Middle frontal gyrus (tissue), 1 donor: ENCODE measurements at regions not wholly inside any gene's neighbourhood (a gene's known extent, or its start where the extent isn't known, plus 50 kb on each side); places are given as distances from the start of the nearest gene placed in this dataset.

ENCODE experiments used
- DNase-seq: peaks from one replicate; pipeline ENCODE4 v3.0.0-alpha.2; 2015; ENCODE audit warnings: low spot score; ENCODE audit errors: extremely low spot score

GRCh38 chr13:80577285-80577684, 236.4 kb upstream of the SPRY2 start:
- no peak for DNase-seq

GRCh38 chr13:80574113-80574850, 233.4 kb upstream of the SPRY2 start:
- DNase-seq, result no peak

- no peak for DNase-seq
Measured at GRCh38 chr13:80572923-80573316, 232.0 kb upstream of the SPRY2 start.

GRCh38 chr13:80572308-80572922, 231.5 kb upstream of the SPRY2 start:
- DNase-seq, result no peak

GRCh38 chr13:80571346-80572307, 230.7 kb upstream of the SPRY2 start:
- no peak for DNase-seq

- no peak for DNase-seq
Measured at GRCh38 chr13:80563439-80563838, 222.5 kb upstream of the SPRY2 start.

- no peak for DNase-seq
Measured at GRCh38 chr13:80562433-80563156, 221.7 kb upstream of the SPRY2 start.

- no peak for DNase-seq
Measured at GRCh38 chr13:80560609-80561008, 219.7 kb upstream of the SPRY2 start.

GRCh38 chr13:80559944-80560343, 219.0 kb upstream of the SPRY2 start:
- DNase-seq, result no peak

- DNase-seq, result no peak
Measured at GRCh38 chr13:80558074-80558473, 217.1 kb upstream of the SPRY2 start.

GRCh38 chr13:80555796-80556678, 215.1 kb upstream of the SPRY2 start:
- no peak for DNase-seq

GRCh38 chr13:80552851-80553440, 212.0 kb upstream of the SPRY2 start:
- DNase-seq, result no peak

GRCh38 chr13:80551650-80552497, 210.9 kb upstream of the SPRY2 start:
- DNase-seq, result no peak

- no peak for DNase-seq
Measured at GRCh38 chr13:80550971-80551441, 210.1 kb upstream of the SPRY2 start.

GRCh38 chr13:80548915-80549314, 208.0 kb upstream of the SPRY2 start:
- DNase-seq, result no peak

- no peak for DNase-seq
Measured at GRCh38 chr13:80547885-80548825, 207.2 kb upstream of the SPRY2 start.

GRCh38 chr13:80547341-80547740, 206.4 kb upstream of the SPRY2 start:
- DNase-seq, result no peak

GRCh38 chr13:80533175-80533574, 192.2 kb upstream of the SPRY2 start:
- DNase-seq, result no peak
